HG02981 (cell line): ENCODE measurements at regions not wholly inside any gene's neighbourhood (a gene's known extent, or its start where the extent isn't known, plus 50 kb on each side); places are given as distances from the start of the nearest gene placed in this dataset.
"Not testable (repeated sequence)": the region's sequence is repeated elsewhere in the genome, so short reads cannot be mapped to it uniquely, and the experiment has no call there.

Source experiments
- ATAC-seq: cut with Tn5 transposase; IDR thresholded peaks from one replicate; pipeline ENCODE4 v1.9.1; 2021; ENCODE audit warnings: mild to moderate bottlenecking, moderate library complexity; ENCODE audit not compliant: unreplicated experiment

DNA sequence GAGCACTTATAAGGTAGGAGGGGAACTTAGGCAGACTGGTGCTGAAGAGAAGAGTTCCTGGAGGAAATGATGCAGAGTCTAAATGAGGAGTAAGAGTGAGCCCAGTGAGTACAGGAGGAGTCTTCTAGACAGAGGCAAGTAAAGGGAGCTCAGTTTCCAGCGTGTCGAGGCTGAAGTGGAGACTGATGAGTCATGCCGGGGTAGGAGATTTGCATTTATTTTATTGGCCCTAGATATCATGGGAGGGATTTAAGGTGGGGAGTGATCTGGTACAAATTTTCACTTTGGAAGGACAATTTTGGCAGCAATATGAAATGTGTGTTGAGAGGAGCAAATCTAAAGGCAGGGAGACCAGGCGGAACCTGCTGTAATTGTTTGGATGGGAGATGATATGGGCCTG lies 157.5 kb downstream of the TTC8 start:
- no peak for ATAC-seq

DNA sequence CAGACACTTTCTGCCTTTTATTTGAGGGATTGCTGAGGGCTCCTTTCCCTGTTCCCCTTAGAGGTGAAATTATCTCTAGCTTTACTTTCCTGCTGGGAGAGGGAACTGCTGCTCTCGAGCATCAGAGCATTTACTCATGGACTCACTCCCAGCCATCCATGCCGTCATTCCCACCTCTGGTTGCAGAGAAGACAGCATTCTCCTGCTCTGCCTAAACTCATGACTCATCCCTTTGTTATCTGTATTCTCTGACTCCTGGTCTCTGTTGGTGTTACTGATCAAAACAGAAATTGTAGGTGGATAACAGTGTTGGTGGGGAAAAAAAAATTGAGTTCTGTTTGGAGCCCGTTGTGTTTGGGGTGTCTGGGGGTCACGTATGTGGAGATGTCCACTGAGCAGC lies 159.3 kb downstream of the TTC8 start:
- no peak for ATAC-seq

DNA sequence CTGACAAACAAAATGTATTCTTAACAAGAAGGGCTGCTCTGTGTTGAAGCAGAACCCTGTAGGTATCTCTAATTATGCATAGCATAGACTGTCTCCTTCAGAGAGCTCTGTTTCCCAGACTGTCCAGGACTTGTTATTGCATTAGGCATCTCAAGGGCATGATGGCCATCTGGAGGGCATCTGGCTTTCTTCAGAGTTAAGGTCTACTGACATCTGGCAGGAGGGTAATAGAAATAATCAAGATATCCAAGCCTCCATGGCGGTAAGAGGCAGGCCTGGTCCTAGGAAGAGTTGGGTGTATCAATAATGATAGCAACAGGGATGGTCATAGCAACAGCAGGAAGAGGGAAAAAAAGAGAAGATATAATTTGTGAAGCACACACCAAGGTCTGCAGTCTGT lies 161.2 kb downstream of the TTC8 start:
- ATAC-seq: no peak

DNA sequence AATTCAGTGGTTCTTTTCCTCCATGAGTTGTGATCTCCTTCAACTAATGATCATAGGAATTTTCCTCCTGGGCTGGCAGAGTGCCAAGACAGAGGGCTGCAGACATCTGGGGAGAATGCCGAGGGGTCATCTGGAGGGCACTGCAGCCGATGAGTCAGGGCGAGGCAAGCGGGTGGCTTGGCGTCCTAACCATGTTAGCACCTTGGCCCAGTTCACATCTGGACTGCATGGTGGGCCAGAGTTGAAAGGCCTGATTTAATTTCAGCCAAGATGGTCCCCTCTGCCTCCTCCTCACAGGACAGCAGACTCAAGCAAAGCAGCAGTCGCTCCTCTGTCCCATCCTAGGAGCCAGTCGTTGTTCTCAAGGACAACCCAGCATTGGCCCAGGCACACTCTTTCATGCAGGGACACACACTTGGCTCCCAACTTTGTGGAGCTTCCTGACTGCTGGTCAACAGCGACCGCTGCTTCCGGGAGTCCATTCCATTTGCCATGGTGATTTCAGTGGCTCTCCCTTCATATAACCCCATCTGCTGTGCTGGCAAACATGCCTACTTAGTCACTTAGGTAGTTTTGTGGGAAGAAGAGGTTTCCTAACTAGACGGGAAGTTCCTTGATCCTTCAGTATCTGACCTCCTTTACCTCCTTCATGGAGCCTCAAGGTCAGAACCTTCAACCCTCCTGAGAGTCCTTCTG lies 161.8 kb downstream of the TTC8 start:
- no peak for ATAC-seq

DNA sequence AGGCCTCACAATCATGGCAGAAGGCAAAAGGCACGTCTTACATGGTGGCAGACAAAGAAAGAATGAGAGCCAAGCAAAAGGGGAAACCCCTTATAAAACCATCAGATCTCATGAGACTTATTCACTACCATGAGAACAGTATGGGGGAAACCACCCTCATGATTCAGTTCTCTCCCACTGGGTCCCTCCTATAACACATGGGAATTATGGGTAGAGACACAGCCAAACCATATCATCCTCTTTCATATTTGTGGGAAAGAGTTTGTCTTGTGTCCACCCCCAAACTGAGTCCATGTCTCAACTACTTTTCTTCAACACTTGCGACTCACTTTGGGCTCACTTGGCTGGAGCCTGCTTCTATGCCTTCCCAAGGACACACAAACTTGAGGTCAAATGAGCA lies 162.5 kb downstream of the TTC8 start:
- not testable (repeated sequence) for ATAC-seq

DNA sequence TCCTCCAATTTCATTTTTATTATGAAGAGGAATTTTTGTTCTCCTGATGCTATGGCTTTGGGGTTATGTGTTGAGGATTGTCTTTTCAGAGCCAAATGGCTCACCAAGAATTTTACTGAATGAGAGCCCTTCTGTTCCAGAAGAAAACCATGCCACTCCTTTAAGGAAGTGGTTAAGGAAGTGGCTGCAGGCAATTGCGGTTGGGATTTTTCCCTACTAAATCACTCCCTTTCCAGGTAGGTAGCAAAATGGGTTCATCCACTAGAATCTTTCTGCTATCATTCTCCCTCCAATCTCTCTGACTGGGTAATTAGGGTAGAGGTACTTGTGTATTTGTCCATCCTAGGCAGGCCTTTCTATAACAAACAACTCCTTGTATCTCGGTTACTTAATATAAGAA lies 163.1 kb downstream of the TTC8 start:
- no peak for ATAC-seq

DNA sequence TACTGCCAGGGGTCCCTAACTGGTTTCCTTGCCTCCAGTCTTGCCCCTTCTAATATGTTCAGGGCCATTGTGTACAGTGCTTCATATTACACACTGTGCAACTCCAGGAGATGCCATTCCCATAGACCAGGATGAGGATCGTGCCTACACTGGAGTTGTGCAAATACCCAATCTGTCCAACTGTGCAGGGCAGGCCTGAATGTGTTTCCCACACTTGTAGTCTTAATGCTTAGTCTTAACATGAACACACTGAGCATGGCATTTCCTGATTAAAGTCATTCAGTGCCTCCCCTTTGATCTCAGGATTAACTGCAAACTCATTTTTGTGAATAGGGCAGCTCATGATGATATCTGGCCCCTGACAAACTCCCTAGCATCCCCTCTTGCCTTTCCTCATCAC lies 165.5 kb downstream of the TTC8 start:
- no peak for ATAC-seq

DNA sequence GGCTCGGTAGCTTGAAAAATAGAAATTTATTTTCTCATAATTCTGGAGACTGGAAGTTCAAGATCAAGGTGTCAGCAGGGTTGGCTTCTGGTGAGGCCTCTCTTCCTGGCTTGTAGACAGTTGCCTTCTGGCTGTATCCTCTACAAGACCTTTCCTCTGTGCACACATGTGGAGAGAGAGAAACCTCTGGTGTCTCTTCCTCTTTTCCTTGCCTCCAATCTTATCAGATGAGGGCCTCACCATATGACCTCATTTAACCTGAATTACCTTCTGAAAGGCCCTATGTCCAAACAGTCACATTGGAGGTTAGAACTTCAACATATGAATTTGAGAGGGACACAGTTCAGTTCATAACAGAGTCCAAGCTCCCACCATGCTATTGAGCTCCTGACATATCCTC lies 166.4 kb downstream of the TTC8 start:
- no peak for ATAC-seq

DNA sequence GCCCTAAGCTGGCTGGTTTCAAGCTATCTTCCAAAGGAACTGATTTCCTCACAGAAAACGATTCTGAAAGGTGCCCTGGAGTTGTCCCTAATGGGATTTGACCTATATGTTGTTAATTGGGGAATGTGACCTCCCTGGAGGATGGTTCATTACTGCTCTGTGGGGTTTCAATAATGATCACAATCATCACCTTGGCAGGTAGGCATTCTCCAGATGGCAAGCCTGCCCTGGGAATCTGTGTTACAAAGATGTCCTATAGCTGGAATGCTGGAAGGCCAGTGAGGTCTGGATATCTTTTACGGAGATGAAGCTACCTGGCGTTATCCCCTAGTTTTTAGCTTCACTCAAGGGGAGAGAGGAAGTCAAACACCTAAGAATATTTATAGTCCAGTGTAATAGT lies 167.6 kb downstream of the TTC8 start:
- ATAC-seq: no peak

DNA sequence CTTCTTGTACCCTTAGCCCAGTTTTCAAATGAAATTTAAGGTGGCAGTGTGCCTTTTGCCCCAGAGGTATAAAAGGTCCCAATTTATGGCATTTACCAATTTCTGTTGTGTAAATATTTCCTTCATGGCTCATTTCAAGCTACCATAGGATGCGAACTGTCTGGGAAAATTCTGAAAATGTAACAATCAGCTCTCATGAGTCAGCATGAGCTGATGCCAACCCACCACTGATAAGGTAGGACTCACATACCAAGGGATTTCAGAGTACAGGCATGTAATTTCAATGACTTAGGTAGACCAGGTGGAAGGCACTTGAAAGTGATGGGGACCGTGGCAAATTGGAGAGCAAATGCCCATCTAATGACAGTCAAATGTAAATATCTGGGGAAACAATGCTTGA lies 169.5 kb downstream of the TTC8 start:
- no peak for ATAC-seq

DNA sequence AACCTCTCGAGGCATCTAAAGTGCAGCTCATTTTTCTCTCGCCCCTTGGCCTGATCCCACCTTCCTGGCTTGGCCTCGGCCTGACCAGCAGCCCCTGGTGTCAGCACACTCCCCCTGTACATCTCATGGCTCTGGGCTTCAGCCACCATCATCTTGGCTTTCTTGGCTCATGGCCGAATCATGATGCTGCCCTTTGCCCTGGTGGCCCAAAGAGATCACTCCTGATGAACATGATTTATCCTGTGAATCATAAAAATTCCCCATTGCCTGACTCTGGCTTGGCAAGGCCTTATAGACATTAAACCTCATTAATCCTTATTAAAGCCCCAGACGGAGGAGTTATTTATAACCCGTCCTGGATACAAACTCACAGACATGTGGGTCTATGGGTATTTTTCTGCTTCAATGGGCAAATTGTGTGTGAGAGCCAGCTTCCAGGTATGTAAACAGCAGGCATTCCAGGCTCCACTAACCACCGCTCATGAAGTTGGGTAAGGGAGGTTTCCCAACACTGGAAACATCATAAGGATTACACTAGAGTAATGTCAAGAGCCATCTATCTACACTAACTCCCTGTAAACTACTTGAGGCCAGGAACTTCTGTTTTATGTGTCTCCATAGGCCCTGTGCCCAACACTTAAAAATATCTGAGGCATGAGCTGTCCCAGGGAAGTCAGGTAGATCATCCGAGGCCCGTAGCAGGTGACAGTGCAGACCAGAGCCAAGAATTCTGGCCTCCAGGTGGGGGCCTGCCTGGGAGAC lies 171.2 kb downstream of the TTC8 start:
- no peak for ATAC-seq

DNA sequence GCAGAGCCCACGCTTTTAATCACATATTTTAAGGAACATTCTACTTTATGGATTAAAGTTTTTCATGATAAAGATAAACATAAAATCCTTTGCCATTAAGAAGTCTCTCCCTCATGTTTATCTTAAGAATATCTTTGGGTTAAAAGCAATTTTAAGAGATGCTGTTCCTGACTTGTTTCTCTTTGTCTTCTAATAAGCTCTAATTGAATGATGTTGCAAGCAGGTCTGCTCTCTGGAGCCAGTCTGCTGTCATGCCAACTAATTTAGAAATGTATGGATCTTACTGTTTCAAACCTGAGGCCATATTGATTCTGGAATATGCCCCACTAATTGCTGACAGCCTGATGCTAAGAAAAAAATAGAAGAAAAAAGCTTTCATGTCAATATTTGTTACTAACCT lies 173.6 kb downstream of the TTC8 start:
- no peak for ATAC-seq

DNA sequence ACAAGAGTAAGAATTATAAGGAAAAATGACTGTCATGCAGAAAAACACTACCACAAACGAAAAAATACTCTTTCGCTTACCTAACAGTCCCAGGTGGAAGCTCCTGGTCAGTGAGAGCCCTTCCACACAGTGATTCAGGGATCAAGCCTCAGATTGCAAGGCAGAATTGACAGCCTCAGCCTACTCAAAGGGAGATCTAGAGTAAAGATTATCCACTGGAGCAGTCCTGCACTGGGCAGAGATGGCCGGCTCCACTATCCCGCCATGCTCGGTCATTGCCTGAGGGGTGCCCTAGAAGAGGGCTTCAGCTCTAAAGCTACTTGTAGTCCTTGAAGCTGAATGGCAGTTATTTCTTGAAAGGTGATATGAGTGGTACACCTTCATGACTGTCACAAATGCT lies 174.7 kb downstream of the TTC8 start:
- ATAC-seq: no peak

DNA sequence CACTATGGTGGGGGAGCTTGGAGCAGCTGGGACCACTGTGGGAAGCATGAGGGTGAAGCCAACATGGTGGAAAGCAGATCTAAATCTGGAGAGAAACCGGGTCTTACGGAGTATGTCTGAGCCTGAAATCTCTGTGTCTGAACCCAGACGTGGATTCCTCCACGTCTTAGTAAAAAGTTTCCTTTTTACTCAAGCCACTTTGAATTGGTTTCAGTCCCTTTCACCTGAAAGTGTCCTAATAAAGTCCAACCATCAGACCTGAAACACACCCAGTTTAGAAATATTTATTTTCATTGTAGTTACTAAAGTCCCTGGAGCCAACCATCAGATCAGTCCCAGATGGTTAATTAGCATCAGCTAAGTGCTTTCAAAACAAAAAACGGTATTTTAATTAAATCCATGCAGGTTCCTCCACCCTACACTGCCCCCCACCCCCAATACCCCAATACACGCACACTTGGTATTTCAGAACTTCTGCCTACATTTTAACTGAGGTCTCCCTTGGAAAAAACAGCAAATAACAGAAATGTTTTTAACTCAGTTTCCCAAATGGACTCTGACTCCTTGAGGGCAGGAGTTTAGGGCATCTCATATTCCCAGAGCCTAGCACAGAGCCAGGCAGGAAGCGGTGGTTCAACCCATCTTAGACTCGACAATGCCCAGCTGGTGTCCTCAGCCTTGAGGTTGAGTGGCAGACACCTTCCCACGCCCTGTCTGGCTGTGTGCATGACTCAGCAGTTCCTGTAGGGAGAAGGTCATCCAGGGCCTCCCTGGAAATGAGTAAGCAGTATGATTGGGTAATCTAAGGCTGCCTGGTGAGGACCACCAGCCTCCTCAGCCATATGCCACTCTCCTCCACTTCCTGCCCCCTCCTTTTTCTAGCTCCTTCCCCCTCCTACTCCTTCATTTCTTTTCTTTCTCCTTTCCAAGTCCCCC lies 175.8 kb downstream of the TTC8 start:
- ATAC-seq: no peak

DNA sequence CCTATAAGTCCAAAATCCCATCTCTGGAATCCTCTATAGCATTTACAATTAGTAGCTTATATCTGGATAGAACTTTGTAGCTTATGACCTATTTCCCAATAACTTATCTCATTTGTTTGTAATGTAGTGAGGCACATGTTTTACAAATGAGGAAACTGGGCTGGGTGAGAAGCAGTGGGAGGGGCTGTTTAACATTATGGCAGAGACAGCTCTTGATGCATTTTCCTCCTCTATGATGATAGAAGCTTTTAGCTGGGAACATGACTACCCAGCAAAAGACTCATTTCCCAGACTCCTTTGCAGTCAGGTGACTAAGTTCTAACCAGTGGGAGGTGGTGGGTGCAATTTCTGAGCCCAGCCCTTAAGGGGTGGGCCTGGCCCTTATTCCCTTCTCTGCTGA lies 179.7 kb downstream of the TTC8 start:
- no peak for ATAC-seq

DNA sequence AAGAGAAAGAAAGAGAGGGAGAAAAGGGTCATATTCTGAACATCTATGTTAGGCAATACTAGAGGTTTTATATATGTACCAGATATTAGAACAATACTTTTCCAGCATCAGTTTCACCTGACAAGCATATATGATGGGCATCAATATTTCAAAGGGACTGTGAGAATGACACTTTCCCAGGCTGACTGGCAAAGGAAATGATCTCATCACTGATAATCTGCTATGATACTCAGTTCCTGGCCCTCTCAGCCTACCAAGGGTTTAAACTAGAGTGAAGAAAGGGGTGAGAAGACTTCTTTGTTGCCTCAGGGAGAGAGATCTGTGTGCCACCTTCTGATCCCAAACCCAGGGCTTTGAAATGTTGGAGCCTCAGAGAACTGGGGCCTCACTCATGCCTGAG lies 183.5 kb downstream of the TTC8 start:
- no peak for ATAC-seq

DNA sequence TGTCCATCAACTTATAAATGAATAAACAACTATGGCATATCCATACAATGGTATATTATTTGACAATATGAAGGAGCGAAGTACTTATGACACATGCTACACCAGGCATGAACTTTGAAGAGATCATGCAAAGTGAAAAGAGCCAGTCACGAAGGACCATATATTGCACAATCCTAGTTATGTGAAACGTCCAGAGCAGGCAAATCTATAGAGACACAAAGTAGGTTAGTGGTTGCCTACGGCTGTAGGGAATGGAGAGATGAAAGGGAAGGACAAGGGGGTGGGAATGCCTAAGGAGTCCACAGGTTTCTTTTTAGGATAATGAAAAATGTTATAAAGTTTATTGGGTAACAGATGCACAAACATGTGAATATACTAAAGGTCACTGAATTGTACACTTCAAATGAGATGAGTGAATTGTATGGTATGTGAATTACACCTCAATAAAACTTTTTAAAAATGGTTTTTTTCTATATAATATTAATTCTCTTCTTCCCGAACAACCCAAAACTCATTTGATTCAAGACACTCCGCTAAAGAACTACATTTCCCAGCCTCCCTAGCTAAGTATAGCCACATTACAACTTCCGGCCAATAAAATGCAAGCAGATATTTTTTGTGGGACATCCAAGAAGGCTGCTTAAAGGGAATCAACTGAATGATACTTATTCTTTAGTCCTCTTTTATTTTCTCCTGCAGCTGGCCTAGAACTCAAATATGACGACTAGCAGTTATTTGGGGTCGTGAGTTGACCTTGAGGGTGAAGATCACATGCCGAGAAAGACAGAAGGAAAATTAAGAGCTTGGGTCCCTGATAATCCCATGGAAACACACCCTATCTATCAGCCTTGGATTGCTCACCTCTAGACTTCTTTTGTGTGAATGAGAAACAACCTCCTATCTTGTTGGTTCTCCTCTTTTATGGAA lies 187.2 kb downstream of the TTC8 start:
- ATAC-seq: no peak

DNA sequence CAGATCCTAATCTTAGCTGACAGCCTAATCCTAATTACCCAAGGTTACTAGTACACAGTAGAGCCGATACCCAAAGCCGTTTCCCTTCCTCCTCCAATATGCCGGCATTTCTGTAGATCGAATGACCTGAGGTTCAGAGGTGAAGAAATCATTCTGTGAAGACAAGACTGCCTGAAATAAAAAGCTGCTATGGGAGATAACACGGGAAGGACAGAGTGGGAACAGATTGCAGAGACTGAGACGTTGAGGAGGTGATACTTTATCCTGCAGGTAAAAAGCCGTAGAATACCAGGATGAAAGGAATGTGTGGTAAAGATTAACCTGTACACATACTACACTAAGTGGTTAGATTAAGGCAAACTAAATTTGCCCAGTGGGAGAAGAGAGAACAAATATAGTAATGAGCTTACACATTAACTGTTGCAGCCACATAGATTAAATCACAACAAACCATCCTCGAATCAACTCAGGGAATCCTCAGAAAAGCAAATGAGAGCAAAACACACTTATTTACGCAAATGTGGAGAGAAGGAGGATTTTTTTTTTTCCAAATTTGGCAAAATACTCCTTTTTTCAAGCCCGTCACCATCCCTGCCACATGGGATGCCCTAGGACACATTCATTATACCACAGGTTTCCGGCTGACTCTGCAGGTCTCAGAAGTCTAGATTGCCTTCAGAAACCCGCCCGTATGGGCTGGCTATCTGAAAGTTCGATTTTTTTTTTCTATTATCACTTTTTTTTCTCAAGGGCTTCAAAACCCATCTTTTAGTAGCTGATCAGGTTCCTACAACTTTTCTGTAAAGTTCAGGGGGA lies 188.0 kb downstream of the TTC8 start:
- no peak for ATAC-seq

DNA sequence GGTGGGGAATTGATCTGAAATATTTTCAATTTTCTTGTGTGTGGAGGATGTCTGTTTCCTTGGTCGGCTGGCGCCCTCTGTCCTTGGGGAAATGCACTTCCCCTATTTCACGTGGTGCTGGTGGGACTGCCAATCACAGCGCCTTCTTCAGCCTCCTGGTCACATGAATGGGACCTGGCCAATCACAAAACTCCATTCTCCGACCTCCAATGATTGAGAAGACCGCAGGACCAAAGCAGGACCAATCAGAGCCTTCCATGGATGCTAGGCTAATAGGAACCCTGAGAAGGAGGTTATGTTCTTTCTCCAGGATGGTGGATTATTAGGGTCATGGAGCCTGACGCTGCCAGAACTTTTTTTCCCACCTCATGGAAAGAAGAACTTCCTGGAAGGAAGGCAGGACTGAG lies 188.7 kb downstream of the TTC8 start:
- ATAC-seq: no peak
